ENCODE measurements at regions not wholly inside any gene's neighbourhood (a gene's known extent, or its start where the extent isn't known, plus 50 kb on each side); places are given as distances from the start of the nearest gene placed in this dataset.

DNA sequence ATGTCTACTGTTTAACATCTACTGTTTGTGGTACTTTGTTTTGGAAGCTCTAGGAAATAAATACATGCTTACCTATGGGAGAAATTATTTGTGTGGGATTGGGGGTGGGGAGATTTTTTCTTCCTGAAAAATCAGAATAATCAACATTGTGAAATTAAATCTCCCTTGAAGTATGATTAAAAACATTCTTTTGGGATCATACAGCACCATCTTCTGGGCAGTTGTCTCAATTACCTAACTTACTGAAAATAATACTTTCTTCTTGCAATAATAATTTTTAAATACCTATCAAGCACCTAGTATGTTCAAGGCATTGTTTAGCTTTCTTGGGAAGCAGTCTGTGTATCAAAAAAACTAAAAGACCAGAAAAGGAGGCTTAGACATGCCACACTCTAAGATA, 576.5 kb upstream of the ARGLU1 start:
- TF ChIP-seq SP1 (CRISPR knock-in tag; IDR thresholded peaks at IDR 0.05) = no peak
- TF ChIP-seq NFRKB (IDR thresholded peaks at IDR 0.05; ENCODE audit: low read depth) = no peak

All from K562 (cell line).